ENCODE measurements at regions not wholly inside any gene's neighbourhood (a gene's known extent, or its start where the extent isn't known, plus 50 kb on each side); places are given as distances from the start of the nearest gene placed in this dataset.

- Histone ChIP-seq H2BK12ac (ENCODE audit: insufficient read length, low read depth, low read length) (no peak overlapping the region), H3K23me2 (ENCODE audit: insufficient read length, low read depth, low read length, poor library complexity, severe bottlenecking) (no peaks in the 10 kb centered on the region), H3K14ac (ENCODE audit: insufficient read depth, low read length) (no peak overlapping the region), H4K8ac (replicated peaks; ENCODE audit: insufficient read length, low read depth, low read length) (no peak overlapping the region), H3K9me3 (ENCODE audit: control insufficient read depth, low read depth, low read length) (no peaks in the 10 kb centered on the region), H2AK5ac (ENCODE audit: insufficient read length, low read length) (no peak overlapping the region), H3K4me1 (ENCODE audit: insufficient read depth, low read length) (no peaks in the 10 kb centered on the region), H3K9ac (ENCODE audit: extremely low read depth, insufficient read length, low read length) (no peak overlapping the region), H2BK15ac (ENCODE audit: low read depth, low read length) (no peak overlapping the region), H4K20me1 (ENCODE audit: control insufficient read depth, insufficient read depth, insufficient read length) (no peaks in the 10 kb centered on the region), H4K5ac (ENCODE audit: insufficient read length, low read depth, low read length) (no peak overlapping the region), H4K91ac (ENCODE audit: insufficient read length, low read depth, low read length) (no peak overlapping the region), H3K23ac (ENCODE audit: insufficient read length, low read depth, low read length) (no peak overlapping the region), H3K27ac (ENCODE audit: insufficient read length, low read depth, low read length) (no peak overlapping the region), H3K79me2 (ENCODE audit: insufficient read depth, low read length) (no peaks in the 10 kb centered on the region), H2BK120ac (ENCODE audit: low read depth, low read length, poor library complexity, severe bottlenecking) (no peak overlapping the region), H3K4me2 (ENCODE audit: insufficient read depth, insufficient read length, low read length) (no peak overlapping the region), H3K27me3 (ENCODE audit: insufficient read depth, low read length) (no peaks in the 10 kb centered on the region), H3K56ac (ENCODE audit: insufficient read length, low read depth, low read length) (no peak overlapping the region), H3K18ac (ENCODE audit: insufficient read length, low read depth, low read length) (no peak overlapping the region), H3K79me1 (ENCODE audit: insufficient read depth, low read depth, low read length, poor library complexity, severe bottlenecking) (no peaks in the 10 kb centered on the region), H2AFZ (ENCODE audit: low read length) (no peak overlapping the region), H2BK5ac (ENCODE audit: insufficient read length, low read length) (no peak overlapping the region), H2BK20ac (ENCODE audit: low read depth, low read length, poor library complexity, severe bottlenecking) (no peak overlapping the region), H3K4ac (ENCODE audit: low read depth, low read length) (no peak overlapping the region), H3T11ph (ENCODE audit: low read length) (no peak overlapping the region)
- no peak overlapping the region for H3K4me3 Mint-ChIP-seq
- no peaks in the 10 kb centered on the region for H3K36me3 Mint-ChIP-seq (ENCODE audit: insufficient read depth in 1 of 3, low read depth in 3 of 3)
- no peak for DNase-seq
- peaks cover 0 to 3% of the 10 kb centered on the region in 2 experiments; a peak in 1 of 4 replicates for H3K4me1 Mint-ChIP-seq
- no CpG with 5 or more reads among the region's 16 CpGs for WGBS (ENCODE audit: extremely low coverage, insufficient read length, low lambda C conversion rate)
- TF ChIP-seq CTCF (conservative IDR thresholded peaks at IDR 0.05): no peak
- no peak overlapping the region for H3K27ac Mint-ChIP-seq
- H3K27me3 Mint-ChIP-seq (ENCODE audit: low read depth): peaks cover 1% of the 10 kb centered on the region
- H3K9me3 Mint-ChIP-seq: no peaks in the 10 kb centered on the region
Observed at GRCh38 chr2:19748711-19749506, 152.9 kb downstream of the TTC32 start.

Data from H9 (cell line).